WTC11 (cell line): ENCODE measurements at regions not wholly inside any gene's neighbourhood (a gene's known extent, or its start where the extent isn't known, plus 50 kb on each side); places are given as distances from the start of the nearest gene placed in this dataset.

Source experiments
- ATAC-seq: fragments of 200-7000 bp; cut with Tn5 transposase; 2 replicates; pipeline ENCODE4 v1.10.0; 2021; ENCODE audit warnings: mild to moderate bottlenecking, moderate library complexity
- CTCF ChIA-PET: fragments of 300-600 bp; sonication (Branson Sonifier 250); formaldehyde crosslinking; loops from one replicate; lab custom pipeline; 2021; ENCODE audit warnings: antibody characterized with exemption; lab: Charles Lee
- POLR2A ChIA-PET: fragments of 350-600 bp; sonication (Branson Sonifier 250); formaldehyde crosslinking; loops from one replicate; lab custom pipeline; 2021; ENCODE audit warnings: antibody characterized with exemption; lab: Charles Lee
- DNase-seq: peaks from one replicate; pipeline ENCODE4 v3.0.0; 2021; ENCODE audit warnings: low spot score
- H3K27ac Mint-ChIP-seq: 2 replicates; pipeline ENCODE4 v1.8.0; 2021; ENCODE audit warnings: mixed read lengths
- H3K27me3 Mint-ChIP-seq: 2 replicates; pipeline ENCODE4 v1.8.0; 2021; ENCODE audit warnings: low read depth, mild to moderate bottlenecking, moderate library complexity, mixed read lengths
- H3K36me3 Mint-ChIP-seq: 2 replicates; pipeline ENCODE4 v1.8.0; 2021; ENCODE audit warnings: mixed read lengths
- H3K4me1 Mint-ChIP-seq: 2 replicates; pipeline ENCODE4 v1.8.0; 2022; ENCODE audit warnings: mixed read lengths
- H3K4me3 Mint-ChIP-seq: 2 replicates; pipeline ENCODE4 v1.8.0; 2021; ENCODE audit warnings: mild to moderate bottlenecking, moderate library complexity, mixed read lengths
- H3K9me3 Mint-ChIP-seq: 2 replicates; pipeline ENCODE4 v1.8.0; 2021; ENCODE audit warnings: mixed read lengths
- ARID4B ChIP-seq: sonication (generic); formaldehyde crosslinking; IDR thresholded peaks from 2 replicates; pipeline ENCODE4 v1.8.0; 2023; ENCODE audit warnings: missing genetic modification reagents, mild to moderate bottlenecking, borderline replicate concordance
- ATF2 ChIP-seq: sonication (generic); formaldehyde crosslinking; IDR thresholded peaks from 2 replicates; pipeline ENCODE4 v1.8.1; 2022; ENCODE audit warnings: low read depth, missing genetic modification reagents, borderline replicate concordance
- CREB1 ChIP-seq: sonication (generic); formaldehyde crosslinking; IDR thresholded peaks from 2 replicates; pipeline ENCODE4 v1.8.0; 2023; ENCODE audit warnings: mild to moderate bottlenecking, missing genetic modification reagents
- E2F1 ChIP-seq: sonication (generic); formaldehyde crosslinking; IDR thresholded peaks from 2 replicates; pipeline ENCODE4 v1.8.0; 2022; ENCODE audit warnings: mild to moderate bottlenecking, missing genetic modification reagents
- ETV6 ChIP-seq: sonication (generic); formaldehyde crosslinking; IDR thresholded peaks from 2 replicates; pipeline ENCODE4 v1.8.1; 2022; ENCODE audit warnings: mild to moderate bottlenecking, missing genetic modification reagents
- FOXJ3 ChIP-seq: sonication (generic); formaldehyde crosslinking; IDR thresholded peaks from 2 replicates; pipeline ENCODE4 v1.9.0; 2021; ENCODE audit warnings: missing genetic modification reagents, mild to moderate bottlenecking, borderline replicate concordance
- MLX ChIP-seq: sonication (generic); formaldehyde crosslinking; IDR thresholded peaks from 2 replicates; pipeline ENCODE4 v1.8.1; 2023; ENCODE audit warnings: mild to moderate bottlenecking, missing genetic modification reagents, moderate library complexity
- NFATC4 ChIP-seq: fragments of 250-450 bp; sonication (Bioruptor Pico); IDR thresholded peaks from 2 replicates; pipeline ENCODE4 v1.9.0; 2021; ENCODE audit warnings: mild to moderate bottlenecking
- NFYB ChIP-seq: sonication (generic); formaldehyde crosslinking; conservative IDR thresholded peaks from 2 replicates; pipeline ENCODE4 v1.8.0; 2022; ENCODE audit warnings: low read depth, missing genetic modification reagents
- RELA ChIP-seq: sonication (generic); formaldehyde crosslinking; IDR thresholded peaks from 2 replicates; pipeline ENCODE4 v1.8.1; 2022; ENCODE audit warnings: missing genetic modification reagents, mild to moderate bottlenecking, borderline replicate concordance
- SMAD4 ChIP-seq: sonication (generic); formaldehyde crosslinking; IDR thresholded peaks from 2 replicates; pipeline ENCODE4 v1.8.0; 2022; ENCODE audit warnings: mild to moderate bottlenecking, missing genetic modification reagents
- TEAD1 ChIP-seq: sonication (generic); formaldehyde crosslinking; IDR thresholded peaks from 2 replicates; pipeline ENCODE4 v1.8.0; 2022; ENCODE audit warnings: mild to moderate bottlenecking, missing genetic modification reagents
- ZNF219 ChIP-seq: sonication (generic); formaldehyde crosslinking; IDR thresholded peaks from 2 replicates; pipeline ENCODE4 v1.8.0; 2023; ENCODE audit warnings: missing genetic modification reagents, mild to moderate bottlenecking, borderline replicate concordance
- TF ChIP-seq, protein P1 (sequence below): sonication (generic); formaldehyde crosslinking; conservative IDR thresholded peaks from 2 replicates; pipeline ENCODE4 v1.8.1; 2022; ENCODE audit warnings: mild to moderate bottlenecking, missing genetic modification reagents
- TF ChIP-seq, protein P2 (sequence below): sonication (generic); formaldehyde crosslinking; IDR thresholded peaks from 2 replicates; pipeline ENCODE4 v1.8.1; 2023; ENCODE audit warnings: mild to moderate bottlenecking, moderate library complexity, missing genetic modification reagents
- TF ChIP-seq, protein P3 (sequence below): sonication (generic); formaldehyde crosslinking; IDR thresholded peaks from 2 replicates; pipeline ENCODE4 v1.8.1; 2022; ENCODE audit warnings: mild to moderate bottlenecking, missing genetic modification reagents, moderate library complexity, borderline replicate concordance
- TF ChIP-seq, protein P4 (sequence below): fragments of 250-450 bp; sonication (Bioruptor Pico); IDR thresholded peaks from 2 replicates; pipeline ENCODE4 v1.9.0; 2021; ENCODE audit warnings: mild to moderate bottlenecking

- TF ChIP-seq MLX (CRISPR knock-in tag) (no peak), ETV6 (CRISPR knock-in tag) (no peak), TEAD1 (CRISPR knock-in tag) (no peak), NFYB (CRISPR knock-in tag) (no peak), FOXJ3 (no peak), ZNF219 (CRISPR knock-in tag) (no peak)
- TF ChIP-seq, protein P1, sequence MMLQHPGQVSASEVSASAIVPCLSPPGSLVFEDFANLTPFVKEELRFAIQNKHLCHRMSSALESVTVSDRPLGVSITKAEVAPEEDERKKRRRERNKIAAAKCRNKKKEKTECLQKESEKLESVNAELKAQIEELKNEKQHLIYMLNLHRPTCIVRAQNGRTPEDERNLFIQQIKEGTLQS (CRISPR knock-in tag) = no peak
- TF ChIP-seq, protein P2, sequence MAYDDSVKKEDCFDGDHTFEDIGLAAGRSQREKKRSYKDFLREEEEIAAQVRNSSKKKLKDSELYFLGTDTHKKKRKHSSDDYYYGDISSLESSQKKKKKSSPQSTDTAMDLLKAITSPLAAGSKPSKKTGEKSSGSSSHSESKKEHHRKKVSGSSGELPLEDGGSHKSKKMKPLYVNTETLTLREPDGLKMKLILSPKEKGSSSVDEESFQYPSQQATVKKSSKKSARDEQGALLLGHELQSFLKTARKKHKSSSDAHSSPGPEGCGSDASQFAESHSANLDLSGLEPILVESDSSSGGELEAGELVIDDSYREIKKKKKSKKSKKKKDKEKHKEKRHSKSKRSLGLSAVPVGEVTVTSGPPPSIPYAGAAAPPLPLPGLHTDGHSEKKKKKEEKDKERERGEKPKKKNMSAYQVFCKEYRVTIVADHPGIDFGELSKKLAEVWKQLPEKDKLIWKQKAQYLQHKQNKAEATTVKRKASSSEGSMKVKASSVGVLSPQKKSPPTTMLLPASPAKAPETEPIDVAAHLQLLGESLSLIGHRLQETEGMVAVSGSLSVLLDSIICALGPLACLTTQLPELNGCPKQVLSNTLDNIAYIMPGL (CRISPR knock-in tag) = no peak
These were observed 559.6 kb upstream of the DIPK2B start (continued) for GRCh38 chrX:45760187-45760742.

- H3K36me3 Mint-ChIP-seq = peaks cover 12% of the 10 kb centered on the region; the same call in 1 of the 2 replicates
- peaks cover 50% of the 10 kb centered on the region for H3K4me1 Mint-ChIP-seq
- POLR2A ChIA-PET = no interaction called here
- no peak overlapping the region for H3K4me3 Mint-ChIP-seq
- no peak for ATAC-seq
- CTCF ChIA-PET = no interaction called here
- no peaks in the 10 kb centered on the region for H3K9me3 Mint-ChIP-seq
- no peaks in the 10 kb centered on the region for H3K27me3 Mint-ChIP-seq
- no peak for DNase-seq
- H3K27ac Mint-ChIP-seq = no peak overlapping the region
- TF ChIP-seq E2F1 (CRISPR knock-in tag) (no peak), ATF2 (CRISPR knock-in tag) (no peak), NFYB (CRISPR knock-in tag) (no peak), ARID4B (CRISPR knock-in tag) (no peak), NFATC4 (no peak), CREB1 (CRISPR knock-in tag) (no peak), RELA (CRISPR knock-in tag) (no peak), SMAD4 (no peak)
- TF ChIP-seq, protein P3, sequence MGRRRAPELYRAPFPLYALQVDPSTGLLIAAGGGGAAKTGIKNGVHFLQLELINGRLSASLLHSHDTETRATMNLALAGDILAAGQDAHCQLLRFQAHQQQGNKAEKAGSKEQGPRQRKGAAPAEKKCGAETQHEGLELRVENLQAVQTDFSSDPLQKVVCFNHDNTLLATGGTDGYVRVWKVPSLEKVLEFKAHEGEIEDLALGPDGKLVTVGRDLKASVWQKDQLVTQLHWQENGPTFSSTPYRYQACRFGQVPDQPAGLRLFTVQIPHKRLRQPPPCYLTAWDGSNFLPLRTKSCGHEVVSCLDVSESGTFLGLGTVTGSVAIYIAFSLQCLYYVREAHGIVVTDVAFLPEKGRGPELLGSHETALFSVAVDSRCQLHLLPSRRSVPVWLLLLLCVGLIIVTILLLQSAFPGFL (CRISPR knock-in tag) = no peak
- TF ChIP-seq, protein P2 (CRISPR knock-in tag) = no peak
- TF ChIP-seq, protein P1 (CRISPR knock-in tag) = no peak
- TF ChIP-seq, protein P4, sequence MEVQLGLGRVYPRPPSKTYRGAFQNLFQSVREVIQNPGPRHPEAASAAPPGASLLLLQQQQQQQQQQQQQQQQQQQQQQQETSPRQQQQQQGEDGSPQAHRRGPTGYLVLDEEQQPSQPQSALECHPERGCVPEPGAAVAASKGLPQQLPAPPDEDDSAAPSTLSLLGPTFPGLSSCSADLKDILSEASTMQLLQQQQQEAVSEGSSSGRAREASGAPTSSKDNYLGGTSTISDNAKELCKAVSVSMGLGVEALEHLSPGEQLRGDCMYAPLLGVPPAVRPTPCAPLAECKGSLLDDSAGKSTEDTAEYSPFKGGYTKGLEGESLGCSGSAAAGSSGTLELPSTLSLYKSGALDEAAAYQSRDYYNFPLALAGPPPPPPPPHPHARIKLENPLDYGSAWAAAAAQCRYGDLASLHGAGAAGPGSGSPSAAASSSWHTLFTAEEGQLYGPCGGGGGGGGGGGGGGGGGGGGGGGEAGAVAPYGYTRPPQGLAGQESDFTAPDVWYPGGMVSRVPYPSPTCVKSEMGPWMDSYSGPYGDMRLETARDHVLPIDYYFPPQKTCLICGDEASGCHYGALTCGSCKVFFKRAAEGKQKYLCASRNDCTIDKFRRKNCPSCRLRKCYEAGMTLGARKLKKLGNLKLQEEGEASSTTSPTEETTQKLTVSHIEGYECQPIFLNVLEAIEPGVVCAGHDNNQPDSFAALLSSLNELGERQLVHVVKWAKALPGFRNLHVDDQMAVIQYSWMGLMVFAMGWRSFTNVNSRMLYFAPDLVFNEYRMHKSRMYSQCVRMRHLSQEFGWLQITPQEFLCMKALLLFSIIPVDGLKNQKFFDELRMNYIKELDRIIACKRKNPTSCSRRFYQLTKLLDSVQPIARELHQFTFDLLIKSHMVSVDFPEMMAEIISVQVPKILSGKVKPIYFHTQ (CRISPR knock-in tag) = no peak
These were observed 558.2 kb upstream of the DIPK2B start for GRCh38 chrX:45758738-45759397.
